ENCODE measurements at regions not wholly inside any gene's neighbourhood (a gene's known extent, or its start where the extent isn't known, plus 50 kb on each side); places are given as distances from the start of the nearest gene placed in this dataset.

DNA sequence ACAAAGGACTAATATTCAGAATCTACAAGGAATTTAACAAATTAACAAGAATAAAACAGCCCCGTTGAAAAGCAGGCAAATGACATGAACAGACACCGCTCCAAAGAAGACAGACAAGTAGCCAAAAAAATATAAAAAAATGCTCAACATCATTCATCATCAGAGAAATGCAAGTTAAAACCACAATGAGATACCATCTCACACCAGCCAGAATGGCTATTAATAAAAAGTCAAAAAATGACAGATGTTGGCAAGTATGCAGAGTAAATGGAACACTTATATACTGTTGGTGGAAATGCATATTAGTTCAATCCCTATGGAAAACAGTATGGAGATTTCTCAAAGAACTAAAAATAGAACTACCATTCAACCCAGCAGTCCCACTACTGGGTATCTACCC lies 302.7 kb upstream of the RGMB start:
- no peaks in the 10 kb centered on the region for H4K20me1 ChIP-seq (ENCODE audit: insufficient read depth)
- no peak overlapping the region for H3K9ac ChIP-seq (ENCODE audit: low read length)

GRCh38 chr5:98471458-98471857 lies 302.0 kb upstream of the RGMB start:
- no peaks in the 10 kb centered on the region for H3K9me2 ChIP-seq (ENCODE audit: insufficient read depth, low read length)
- H4K20me1 ChIP-seq (ENCODE audit: insufficient read depth): no peaks in the 10 kb centered on the region
- no peaks in the 10 kb centered on the region for H3K9me3 ChIP-seq (ENCODE audit: low read length)
- H3K9ac ChIP-seq (ENCODE audit: low read length): no peak overlapping the region
- H3F3A ChIP-seq (ENCODE audit: insufficient read depth, low read length, poor library complexity, severe bottlenecking): no peaks in the 10 kb centered on the region
- H3K36me3 ChIP-seq (ENCODE audit: insufficient read depth, low read length): no peaks in the 10 kb centered on the region
- H2AFZ ChIP-seq (ENCODE audit: low read depth, low read length): no peak overlapping the region
- no peak overlapping the region for H3K27ac ChIP-seq (ENCODE audit: low read length)
- TF ChIP-seq EP300 (conservative IDR thresholded peaks at IDR 0.05; ENCODE audit: poor library complexity, severe bottlenecking) (no peak), TAF1 (IDR thresholded peaks at IDR 0.05; ENCODE audit: low read depth) (no peak), POLR2AphosphoS5 (IDR thresholded peaks at IDR 0.05) (no peak), REST (IDR thresholded peaks at IDR 0.05; ENCODE audit: borderline replicate concordance) (no peak), RAD21 (conservative IDR thresholded peaks at IDR 0.05) (no peak), MXI1 (conservative IDR thresholded peaks at IDR 0.05; ENCODE audit: poor library complexity, severe bottlenecking) (no peak), EZH2 (IDR thresholded peaks at IDR 0.05; ENCODE audit: borderline replicate concordance, insufficient read depth, low read length, poor library complexity, severe bottlenecking) (no peak), SMC3 (conservative IDR thresholded peaks at IDR 0.05; ENCODE audit: poor library complexity) (no peak)
- TF ChIP-seq, protein P1, sequence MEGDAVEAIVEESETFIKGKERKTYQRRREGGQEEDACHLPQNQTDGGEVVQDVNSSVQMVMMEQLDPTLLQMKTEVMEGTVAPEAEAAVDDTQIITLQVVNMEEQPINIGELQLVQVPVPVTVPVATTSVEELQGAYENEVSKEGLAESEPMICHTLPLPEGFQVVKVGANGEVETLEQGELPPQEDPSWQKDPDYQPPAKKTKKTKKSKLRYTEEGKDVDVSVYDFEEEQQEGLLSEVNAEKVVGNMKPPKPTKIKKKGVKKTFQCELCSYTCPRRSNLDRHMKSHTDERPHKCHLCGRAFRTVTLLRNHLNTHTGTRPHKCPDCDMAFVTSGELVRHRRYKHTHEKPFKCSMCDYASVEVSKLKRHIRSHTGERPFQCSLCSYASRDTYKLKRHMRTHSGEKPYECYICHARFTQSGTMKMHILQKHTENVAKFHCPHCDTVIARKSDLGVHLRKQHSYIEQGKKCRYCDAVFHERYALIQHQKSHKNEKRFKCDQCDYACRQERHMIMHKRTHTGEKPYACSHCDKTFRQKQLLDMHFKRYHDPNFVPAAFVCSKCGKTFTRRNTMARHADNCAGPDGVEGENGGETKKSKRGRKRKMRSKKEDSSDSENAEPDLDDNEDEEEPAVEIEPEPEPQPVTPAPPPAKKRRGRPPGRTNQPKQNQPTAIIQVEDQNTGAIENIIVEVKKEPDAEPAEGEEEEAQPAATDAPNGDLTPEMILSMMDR (IDR thresholded peaks at IDR 0.05; ENCODE audit: poor library complexity, severe bottlenecking): no peak
- no peaks in the 10 kb centered on the region for H3K27me3 ChIP-seq (ENCODE audit: insufficient read depth, low read depth, low read length)
- no peak overlapping the region for H3K4me3 ChIP-seq (ENCODE audit: low read length)
- no peaks in the 10 kb centered on the region for H3K79me2 ChIP-seq (replicated peaks; ENCODE audit: insufficient read depth, low read length)
- no peak overlapping the region for H3K4me2 ChIP-seq (ENCODE audit: low read length)

More for the DNA sequence above, 302.7 kb upstream of the RGMB start:
- no peak overlapping the region for H3K4me3 ChIP-seq (ENCODE audit: low read length)
- H3K27ac ChIP-seq (ENCODE audit: low read length): no peak overlapping the region
- no peaks in the 10 kb centered on the region for H3K79me2 ChIP-seq (replicated peaks; ENCODE audit: insufficient read depth, low read length)
- H3K4me2 ChIP-seq (ENCODE audit: low read length): no peak overlapping the region
- no peaks in the 10 kb centered on the region for H3F3A ChIP-seq (ENCODE audit: insufficient read depth, low read length, poor library complexity, severe bottlenecking)
- H3K27me3 ChIP-seq (ENCODE audit: insufficient read depth, low read depth, low read length): no peaks in the 10 kb centered on the region
- TF ChIP-seq RAD21 (conservative IDR thresholded peaks at IDR 0.05) (no peak), TAF1 (IDR thresholded peaks at IDR 0.05; ENCODE audit: low read depth) (no peak), EP300 (conservative IDR thresholded peaks at IDR 0.05; ENCODE audit: poor library complexity, severe bottlenecking) (no peak), POLR2AphosphoS5 (IDR thresholded peaks at IDR 0.05) (no peak), REST (IDR thresholded peaks at IDR 0.05; ENCODE audit: borderline replicate concordance) (no peak), EZH2 (IDR thresholded peaks at IDR 0.05; ENCODE audit: borderline replicate concordance, insufficient read depth, low read length, poor library complexity, severe bottlenecking) (no peak), MXI1 (conservative IDR thresholded peaks at IDR 0.05; ENCODE audit: poor library complexity, severe bottlenecking) (no peak), SMC3 (conservative IDR thresholded peaks at IDR 0.05; ENCODE audit: poor library complexity) (no peak)
- TF ChIP-seq, protein P1 (IDR thresholded peaks at IDR 0.05; ENCODE audit: poor library complexity, severe bottlenecking): no peak
- no peaks in the 10 kb centered on the region for H3K9me3 ChIP-seq (ENCODE audit: low read length)
- no peaks in the 10 kb centered on the region for H3K9me2 ChIP-seq (ENCODE audit: insufficient read depth, low read length)
- H3K36me3 ChIP-seq (ENCODE audit: insufficient read depth, low read length): no peaks in the 10 kb centered on the region
- no peak overlapping the region for H2AFZ ChIP-seq (ENCODE audit: low read depth, low read length)
